ENCODE measurements at regions not wholly inside any gene's neighbourhood (a gene's known extent, or its start where the extent isn't known, plus 50 kb on each side); places are given as distances from the start of the nearest gene placed in this dataset.

DNA sequence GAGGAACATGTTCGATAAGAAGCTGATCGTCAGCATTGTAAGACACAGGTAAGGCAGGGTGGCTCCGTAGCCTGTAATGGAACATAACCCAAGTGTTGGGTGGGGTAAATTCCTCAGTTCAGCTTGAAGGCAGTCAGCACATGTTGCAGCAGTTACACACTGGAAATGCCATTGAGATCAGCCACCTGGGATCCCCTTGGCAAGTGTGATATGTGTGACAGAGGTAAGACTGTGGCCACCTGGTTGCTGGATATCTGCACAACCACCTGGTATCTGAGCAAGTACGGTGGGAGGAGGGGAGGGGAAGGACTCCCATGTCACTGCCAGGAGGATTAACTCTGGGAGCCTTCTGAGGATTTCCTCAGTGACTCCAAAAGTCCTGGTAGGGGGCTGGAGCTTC is 158.0 kb upstream of the CAND1 start:
- no peaks in the 10 kb centered on the region for H3K4me1 ChIP-seq
- peaks cover 0 to 16% (median 2%) of the 10 kb centered on the region in 4 donors for H3K9me3 ChIP-seq
- H3K4me3 ChIP-seq = no peak overlapping the region
- no peaks in the 10 kb centered on the region for H3K36me3 ChIP-seq
- TF ChIP-seq CTCF (IDR thresholded peaks at IDR 0.05) = no peak
- TF ChIP-seq EP300 (IDR thresholded peaks at IDR 0.05) = no peak
- TF ChIP-seq POLR2A (IDR thresholded peaks at IDR 0.05) = no peak
- no peak overlapping the region for H3K27ac ChIP-seq
- no peak for DNase-seq (ENCODE audit: low spot score in 2 of 2)
- no peaks in the 10 kb centered on the region for H3K27me3 ChIP-seq
- WGBS, 2 donors = 75 to 76% methylated on average over 4 of the region's 4 CpGs

GRCh38 chr12:67112586-67112985 is 156.6 kb upstream of the CAND1 start:
- no peak for TF ChIP-seq POLR2A (IDR thresholded peaks at IDR 0.05)
- TF ChIP-seq CTCF (IDR thresholded peaks at IDR 0.05) = no peak
- no peak for TF ChIP-seq EP300 (IDR thresholded peaks at IDR 0.05)
- no peak overlapping the region for H3K4me3 ChIP-seq
- peaks cover 0 to 3% (median 0%) of the 10 kb centered on the region in 4 donors for H3K9me3 ChIP-seq
- H3K27ac ChIP-seq = no peak overlapping the region
- DNase-seq (ENCODE audit: low spot score in 2 of 2) = no peak
- WGBS, 2 donors = 19 to 25% methylated on average over 5 of the region's 5 CpGs
- H3K27me3 ChIP-seq = no peaks in the 10 kb centered on the region
- no peaks in the 10 kb centered on the region for H3K4me1 ChIP-seq
- H3K36me3 ChIP-seq = no peaks in the 10 kb centered on the region

GRCh38 chr12:67116134-67116533 is 153.0 kb upstream of the CAND1 start:
- Histone ChIP-seq H3K27me3 (no peaks in the 10 kb centered on the region), H3K27ac (no peak overlapping the region), H3K9me3 (no peaks in the 10 kb centered on the region), H3K36me3 (no peaks in the 10 kb centered on the region), H3K4me3 (no peak overlapping the region), H3K4me1 (no peaks in the 10 kb centered on the region)
- TF ChIP-seq POLR2A (IDR thresholded peaks at IDR 0.05) (no peak), CTCF (IDR thresholded peaks at IDR 0.05) (no peak), EP300 (IDR thresholded peaks at IDR 0.05) (no peak)
- WGBS, 2 donors = 96 to 97% methylated on average over 1 of the region's 1 CpG
- no peak for DNase-seq (ENCODE audit: low spot score in 2 of 2)

- Histone ChIP-seq H3K4me1 (no peaks in the 10 kb centered on the region), H3K4me3 (no peak overlapping the region), H3K27me3 (no peaks in the 10 kb centered on the region), H3K27ac (no peak overlapping the region), H3K36me3 (no peaks in the 10 kb centered on the region), H3K9me3 (no peaks in the 10 kb centered on the region)
- no peak for DNase-seq (ENCODE audit: low spot score in 2 of 2)
- TF ChIP-seq EP300 (IDR thresholded peaks at IDR 0.05) (no peak), CTCF (IDR thresholded peaks at IDR 0.05) (no peak), POLR2A (IDR thresholded peaks at IDR 0.05) (no peak)
These were observed 146.6 kb upstream of the CAND1 start for GRCh38 chr12:67122584-67122983.

- H3K4me1 ChIP-seq = no peaks in the 10 kb centered on the region
- H3K9me3 ChIP-seq = no peaks in the 10 kb centered on the region
- H3K27me3 ChIP-seq = no peaks in the 10 kb centered on the region
- TF ChIP-seq CTCF (IDR thresholded peaks at IDR 0.05) (no peak), POLR2A (IDR thresholded peaks at IDR 0.05) (no peak), EP300 (IDR thresholded peaks at IDR 0.05) (no peak)
- H3K27ac ChIP-seq = no peak overlapping the region
- WGBS, 2 donors = 90 to 93% methylated on average over 1 of the region's 1 CpG
- no peaks in the 10 kb centered on the region for H3K36me3 ChIP-seq
- no peak overlapping the region for H3K4me3 ChIP-seq
- DNase-seq (ENCODE audit: low spot score in 2 of 2) = no peak
These were observed 131.9 kb upstream of the CAND1 start for GRCh38 chr12:67137256-67137655.

All from tibial nerve (tissue), 4 donors.